ENCODE measurements at regions not wholly inside any gene's neighbourhood (a gene's known extent, or its start where the extent isn't known, plus 50 kb on each side); places are given as distances from the start of the nearest gene placed in this dataset.

GRCh38 chr9:16025627-16026026 lies 472.8 kb downstream of the CCDC171 start:
- H3K4me3 ChIP-seq (ENCODE audit: low read depth, low read length) = no peak overlapping the region
- DNase-seq (ENCODE audit: low read depth) = no peak
- TF ChIP-seq CTCF (IDR thresholded peaks at IDR 0.05; ENCODE audit: control insufficient read depth, extremely low read depth, insufficient read depth) = no peak

- no peak for TF ChIP-seq CTCF (IDR thresholded peaks at IDR 0.05; ENCODE audit: control insufficient read depth, extremely low read depth, insufficient read depth)
- no peak overlapping the region for H3K4me3 ChIP-seq (ENCODE audit: low read depth, low read length)
- no peak for DNase-seq (ENCODE audit: low read depth)
These were observed 474.0 kb downstream of the CCDC171 start for GRCh38 chr9:16026886-16027285.

GRCh38 chr9:16028548-16028947 lies 475.7 kb downstream of the CCDC171 start:
- DNase-seq (ENCODE audit: low read depth) = no peak
- H3K4me3 ChIP-seq (ENCODE audit: low read depth, low read length) = no peak overlapping the region
- TF ChIP-seq CTCF (IDR thresholded peaks at IDR 0.05; ENCODE audit: control insufficient read depth, extremely low read depth, insufficient read depth) = no peak

GRCh38 chr9:16029046-16029615 lies 476.3 kb downstream of the CCDC171 start:
- no peak overlapping the region for H3K4me3 ChIP-seq (ENCODE audit: low read depth, low read length)
- DNase-seq (ENCODE audit: low read depth) = no peak
- no peak for TF ChIP-seq CTCF (IDR thresholded peaks at IDR 0.05; ENCODE audit: control insufficient read depth, extremely low read depth, insufficient read depth)

- DNase-seq (ENCODE audit: low read depth) = no peak
- no peak for TF ChIP-seq CTCF (IDR thresholded peaks at IDR 0.05; ENCODE audit: control insufficient read depth, extremely low read depth, insufficient read depth)
- H3K4me3 ChIP-seq (ENCODE audit: low read depth, low read length) = no peak overlapping the region
These were observed 477.0 kb downstream of the CCDC171 start for GRCh38 chr9:16029796-16030363.

GRCh38 chr9:16030528-16031185 lies 477.8 kb downstream of the CCDC171 start:
- no peak for TF ChIP-seq CTCF (IDR thresholded peaks at IDR 0.05; ENCODE audit: control insufficient read depth, extremely low read depth, insufficient read depth)
- H3K4me3 ChIP-seq (ENCODE audit: low read depth, low read length) = no peak overlapping the region
- DNase-seq (ENCODE audit: low read depth) = no peak
